GM12878 (cell line): ENCODE measurements at regions not wholly inside any gene's neighbourhood (a gene's known extent, or its start where the extent isn't known, plus 50 kb on each side); places are given as distances from the start of the nearest gene placed in this dataset.

Source experiments
- ATAC-seq: fragments of 200-7000 bp; cut with Tn5 transposase; 3 replicates; pipeline ENCODE4 v1.9.1; 2020; ENCODE audit warnings: mild to moderate bottlenecking, moderate library complexity
- BruUV-seq: library from RNA; stranded (reverse); fragments of 400-500 nt; replicated peaks from 2 replicates; lab custom pipeline; 2021; lab: Mats Ljungman, UMichigan
- CTCF ChIA-PET: fragments of 300-600 bp; sonication (Branson Sonifier 250); formaldehyde crosslinking; extraction: SDS; loops from one replicate; lab custom pipeline; 2021; ENCODE audit warnings: inconsistent platforms; lab: Yijun Ruan, JAX
- POLR2A ChIA-PET: fragments of 350-600 bp; formaldehyde crosslinking; extraction: SDS; loops from one replicate; lab custom pipeline; 2021; ENCODE audit warnings: inconsistent platforms; lab: Charles Lee
- RAD21 ChIA-PET: fragments of 300-600 bp; sonication (Branson Sonifier 250); formaldehyde crosslinking; loops from one replicate; lab custom pipeline; 2023; ENCODE audit warnings: antibody characterized with exemption; ENCODE audit not compliant: unreplicated experiment; lab: Charles Lee
- SMC1A ChIA-PET: fragments of 300-600 bp; sonication (Branson Sonifier 250); formaldehyde crosslinking; loops from one replicate; lab custom pipeline; 2023; ENCODE audit not compliant: unreplicated experiment, uncharacterized antibody; lab: Charles Lee
- DNase-seq: peaks from one replicate; pipeline ENCODE4 v3.0.0-alpha.2; 2011; ENCODE audit warnings: low read depth, low spot score
- FAIRE-seq: peaks from 3 replicates; lab custom pipeline; 2011; peaks lifted over from hg19 to GRCh38; lab: Jason Lieb, UNC
- H2AFZ ChIP-seq: 2 replicates; pipeline ENCODE4 v1.6.0; 2011; ENCODE audit warnings: low read depth, low read length, control low read depth; ENCODE audit not compliant: control insufficient read depth
- H3K27ac ChIP-seq: 2 replicates; pipeline ENCODE4 v1.5.1; 2011; ENCODE audit warnings: control low read depth; ENCODE audit not compliant: control insufficient read depth, insufficient read depth
- H3K27me3 ChIP-seq, 2 experiments: replicated peaks in 1 of 2; 2 replicates each; pipeline versions ENCODE4 v1.6.0 to v1.6.1; 2011; ENCODE audit warnings: low read length in 1 of 2; ENCODE audit not compliant: control insufficient read depth in 2 of 2, insufficient read depth in 2 of 2
- H3K36me3 ChIP-seq, 2 experiments: 2 replicates each; pipeline ENCODE4 v1.5.1; 2011; ENCODE audit warnings: low read length in 1 of 2; ENCODE audit not compliant: control insufficient read depth in 2 of 2, insufficient read depth in 2 of 2
- H3K4me1 ChIP-seq: 2 replicates; pipeline ENCODE4 v1.6.1; 2011; ENCODE audit warnings: mild to moderate bottlenecking, low read length, moderate library complexity, mixed read lengths; ENCODE audit not compliant: control insufficient read depth, insufficient read depth
- H3K4me2 ChIP-seq: 2 replicates; pipeline ENCODE4 v1.6.0; 2011; ENCODE audit warnings: control low read depth; ENCODE audit not compliant: control insufficient read depth, insufficient read depth
- H3K4me3 ChIP-seq: fragments of 200-600 bp; sonication (generic); 2 replicates; pipeline ENCODE4 v1.5.1; 2016
- H3K79me2 ChIP-seq: 2 replicates; pipeline ENCODE4 v1.6.0; 2011; ENCODE audit warnings: low read length; ENCODE audit not compliant: control insufficient read depth, insufficient read depth
- H3K9ac ChIP-seq: 2 replicates; pipeline ENCODE4 v1.8.0; 2011; ENCODE audit warnings: low read length, control low read depth, mixed read lengths; ENCODE audit not compliant: control insufficient read depth, insufficient read depth
- H3K9me3 ChIP-seq: replicated peaks from 3 replicates; pipeline ENCODE4 v1.5.1; 2011; ENCODE audit warnings: mild to moderate bottlenecking, low read length; ENCODE audit not compliant: control insufficient read depth, insufficient read depth
- H4K20me1 ChIP-seq: 2 replicates; pipeline ENCODE4 v1.6.0; 2011; ENCODE audit not compliant: control insufficient read depth, insufficient read depth
- BACH1 ChIP-seq: fragments of 450-650 bp; IDR thresholded peaks from 2 replicates; pipeline ENCODE4 v1.6.1; 2017; ENCODE audit warnings: mild to moderate bottlenecking, borderline replicate concordance
- IKZF1 ChIP-seq: fragments of 450-650 bp; conservative IDR thresholded peaks from 2 replicates; pipeline ENCODE4 v1.6.1; 2017; ENCODE audit warnings: antibody characterized with exemption, mild to moderate bottlenecking
- MXI1 ChIP-seq: fragments of 150-350 bp; IDR thresholded peaks from 2 replicates; pipeline ENCODE4 v1.6.1; 2011; ENCODE audit warnings: low read depth, mild to moderate bottlenecking, inconsistent platforms, low read length, improper control_type of control experiment
- NKRF ChIP-seq: fragments of 450-650 bp; conservative IDR thresholded peaks from 2 replicates; pipeline ENCODE4 v1.6.1; 2017; ENCODE audit warnings: mild to moderate bottlenecking, moderate library complexity
- NR2C2 ChIP-seq: IDR thresholded peaks from 2 replicates; pipeline ENCODE4 v1.6.1; 2011; ENCODE audit warnings: borderline replicate concordance, low read depth; ENCODE audit not compliant: control insufficient read depth, insufficient read length
- NR2F1 ChIP-seq: fragments of 450-650 bp; conservative IDR thresholded peaks from 2 replicates; pipeline ENCODE4 v1.6.1; 2017; ENCODE audit warnings: mild to moderate bottlenecking
- NRF1 ChIP-seq: conservative IDR thresholded peaks from 2 replicates; pipeline ENCODE4 v1.6.1; 2011; ENCODE audit warnings: mild to moderate bottlenecking, low read depth, low read length, improper control_type of control experiment
- POU2F2 ChIP-seq: IDR thresholded peaks from 3 replicates; pipeline ENCODE4 v1.6.1; 2011; ENCODE audit warnings: low read depth, mild to moderate bottlenecking, low read length, borderline replicate concordance
- RAD51 ChIP-seq: fragments of 450-650 bp; IDR thresholded peaks from 2 replicates; pipeline ENCODE4 v1.6.1; 2016; ENCODE audit warnings: moderate library complexity, mild to moderate bottlenecking, inconsistent platforms
- RUNX3 ChIP-seq: IDR thresholded peaks from 2 replicates; pipeline ENCODE4 v1.6.1; 2012; ENCODE audit warnings: low read length, inconsistent platforms
- SIX5 ChIP-seq: IDR thresholded peaks from 2 replicates; pipeline ENCODE4 v1.6.1; 2011; ENCODE audit warnings: mild to moderate bottlenecking, low read depth, low read length, moderate library complexity; ENCODE audit not compliant: severe bottlenecking
- SMAD1 ChIP-seq: fragments of 450-650 bp; IDR thresholded peaks from 2 replicates; pipeline ENCODE4 v1.6.1; 2018; ENCODE audit warnings: mild to moderate bottlenecking, low read depth; ENCODE audit not compliant: partially characterized antibody
- TBL1XR1 ChIP-seq: IDR thresholded peaks from 2 replicates; pipeline ENCODE4 v1.6.1; 2012; ENCODE audit warnings: low read depth, low read length, improper control_type of control experiment
- TCF7 ChIP-seq: IDR thresholded peaks from 2 replicates; pipeline ENCODE4 v1.6.1; 2014; ENCODE audit warnings: antibody characterized with exemption, borderline replicate concordance
- ZNF217 ChIP-seq: fragments of 450-650 bp; IDR thresholded peaks from 2 replicates; pipeline ENCODE4 v1.6.1; 2017; ENCODE audit warnings: antibody characterized with exemption, mild to moderate bottlenecking
- ZNF24 ChIP-seq: fragments of 450-650 bp; IDR thresholded peaks from 2 replicates; pipeline ENCODE4 v1.6.1; 2017; ENCODE audit warnings: antibody characterized with exemption, mild to moderate bottlenecking
- WGBS: methylation state at CpG from one replicate; pipeline ENCODE4 v1.1.6; 2016; ENCODE audit warnings: low lambda C conversion rate; ENCODE audit not compliant: insufficient replicate concordance, insufficient coverage; ENCODE audit errors: missing lambda C conversion rate; 5-methylcytosine and 5-hydroxymethylcytosine counted together
- in situ Hi-C: fragments of 300-500 bp; cut with MboI; formaldehyde crosslinking; loops from 9 replicates; pipeline ENCODE4 v1.14.3; 2018; ENCODE audit warnings: mixed read lengths
- intact Hi-C: fragments of 100-400 bp; cut with micrococcal nuclease; formaldehyde crosslinking; loops from one replicate; pipeline ENCODE4 v1.14.2; 2022; ENCODE audit not compliant: unreplicated experiment
- TF ChIP-seq, protein P1 (sequence below): IDR thresholded peaks from 2 replicates; pipeline ENCODE4 v1.6.1; 2012; ENCODE audit warnings: low read depth, low read length, improper control_type of control experiment
- TF ChIP-seq, protein P2 (sequence below): IDR thresholded peaks from 2 replicates; pipeline ENCODE4 v1.6.1; 2011; ENCODE audit warnings: borderline replicate concordance, low read depth, mild to moderate bottlenecking, moderate library complexity, mixed read lengths, low read length; ENCODE audit not compliant: insufficient read depth; ENCODE audit errors: extremely low read length

DNA sequence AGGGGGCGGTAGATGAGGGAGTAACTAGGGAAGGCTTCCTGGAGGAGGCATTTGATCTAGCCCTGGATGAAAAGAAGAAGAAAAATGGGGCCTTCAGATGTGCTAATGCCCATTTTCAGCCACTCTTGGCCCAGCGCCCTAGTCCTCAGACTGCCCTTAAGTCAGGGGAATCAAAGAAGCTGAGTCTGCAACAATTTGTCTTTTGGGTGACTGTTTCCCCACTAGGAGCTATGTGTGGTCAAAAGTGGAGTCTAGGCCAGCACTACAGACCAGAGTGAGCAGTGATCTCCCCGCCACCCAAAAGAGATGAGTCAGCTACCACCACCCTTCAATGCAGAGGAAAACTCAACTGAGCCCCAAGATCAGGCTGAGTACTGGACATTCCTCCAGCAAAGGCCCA lies 542.1 kb downstream of the BNC2 start:
- H3K4me3 ChIP-seq: no peak overlapping the region
- FAIRE-seq (no peak), ATAC-seq (no peak), DNase-seq (no peak)
- TF ChIP-seq SMAD1 (no peak), TBL1XR1 (no peak), RUNX3 (no peak), SIX5 (no peak), NRF1 (no peak), TCF7 (no peak)
- SMC1A ChIA-PET: no interaction called here
- WGBS: 0% methylated on average over 3 of the region's 3 CpGs
- no peak overlapping the region for H3K4me2 ChIP-seq
- no TSS peak for BruUV-seq
- H3K27ac ChIP-seq: no peak overlapping the region
- intact Hi-C loops (no loop called here), in situ Hi-C loops (no loop called here)
- no peaks in the 10 kb centered on the region for H3K36me3 ChIP-seq
- no peak overlapping the region for H3K9ac ChIP-seq
- CTCF ChIA-PET: no interaction called here
- no peaks in the 10 kb centered on the region for H3K79me2 ChIP-seq
- H3K4me1 ChIP-seq: no peaks in the 10 kb centered on the region
- RAD21 ChIA-PET: no interaction called here
- H2AFZ ChIP-seq: no peak overlapping the region
- POLR2A ChIA-PET: no interaction called here
- H3K9me3 ChIP-seq: no peaks in the 10 kb centered on the region; the same call in 2 of the 3 replicates
- no peaks in the 10 kb centered on the region for H4K20me1 ChIP-seq
- H3K27me3 ChIP-seq: no peaks in the 10 kb centered on the region; a peak in 1 of 4 replicates

- H3K27me3 ChIP-seq: no peaks in the 10 kb centered on the region
- no peaks in the 10 kb centered on the region for H3K79me2 ChIP-seq
- no peak overlapping the region for H2AFZ ChIP-seq
- H3K9ac ChIP-seq: no peak overlapping the region
- ChIA-PET POLR2A (no interaction called here), CTCF (no interaction called here), SMC1A (no interaction called here), RAD21 (no interaction called here)
- intact Hi-C loops (no loop called here), in situ Hi-C loops (no loop called here)
- no TSS peak for BruUV-seq
- H3K9me3 ChIP-seq: no peaks in the 10 kb centered on the region; the same call in 2 of the 3 replicates
- no peak overlapping the region for H3K4me2 ChIP-seq
- no peaks in the 10 kb centered on the region for H3K4me1 ChIP-seq
- no peak overlapping the region for H3K27ac ChIP-seq
- ATAC-seq: no peak
- H4K20me1 ChIP-seq: no peaks in the 10 kb centered on the region
- FAIRE-seq: no peak
- H3K36me3 ChIP-seq: no peaks in the 10 kb centered on the region
- no peak for DNase-seq
- WGBS: 10% methylated on average over 9 of the region's 9 CpGs
- no peak overlapping the region for H3K4me3 ChIP-seq
- TF ChIP-seq RAD51 (no peak), IKZF1 (no peak), MXI1 (no peak), POU2F2 (no peak), NRF1 (no peak), BACH1 (no peak), NR2C2 (no peak), ZNF24 (no peak), NR2F1 (no peak), NKRF (no peak), ZNF217 (no peak)
- TF ChIP-seq, protein P1, sequence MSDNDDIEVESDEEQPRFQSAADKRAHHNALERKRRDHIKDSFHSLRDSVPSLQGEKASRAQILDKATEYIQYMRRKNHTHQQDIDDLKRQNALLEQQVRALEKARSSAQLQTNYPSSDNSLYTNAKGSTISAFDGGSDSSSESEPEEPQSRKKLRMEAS: no peak
- TF ChIP-seq, protein P2, sequence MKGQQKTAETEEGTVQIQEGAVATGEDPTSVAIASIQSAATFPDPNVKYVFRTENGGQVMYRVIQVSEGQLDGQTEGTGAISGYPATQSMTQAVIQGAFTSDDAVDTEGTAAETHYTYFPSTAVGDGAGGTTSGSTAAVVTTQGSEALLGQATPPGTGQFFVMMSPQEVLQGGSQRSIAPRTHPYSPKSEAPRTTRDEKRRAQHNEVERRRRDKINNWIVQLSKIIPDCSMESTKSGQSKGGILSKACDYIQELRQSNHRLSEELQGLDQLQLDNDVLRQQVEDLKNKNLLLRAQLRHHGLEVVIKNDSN: no peak
Observed at GRCh38 chr9:16329671-16330113, 540.8 kb downstream of the BNC2 start.
